ENCODE measurements at regions not wholly inside any gene's neighbourhood (a gene's known extent, or its start where the extent isn't known, plus 50 kb on each side); places are given as distances from the start of the nearest gene placed in this dataset.

DNA sequence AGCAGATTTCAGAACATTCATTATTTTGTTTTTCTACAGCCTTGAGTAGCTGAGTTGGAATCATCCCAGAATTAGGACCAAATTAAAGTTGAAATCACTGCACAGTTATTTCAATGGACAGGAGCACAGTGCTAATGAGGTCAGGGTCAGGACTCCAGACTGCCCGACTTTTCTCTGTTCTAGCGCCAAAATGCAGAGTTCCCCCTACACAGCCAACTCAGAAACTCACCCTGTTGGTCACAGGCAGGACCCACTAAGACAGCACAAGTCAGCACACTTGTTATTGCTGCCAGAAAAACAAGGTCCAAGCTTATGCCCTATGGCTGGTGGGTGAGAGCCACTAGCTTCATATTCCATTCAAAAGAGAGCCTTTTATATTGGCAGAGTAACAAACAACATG is 198.1 kb upstream of the KRR1 start:
- no peak overlapping the region for H3K27ac ChIP-seq

GRCh38 chr12:75708802-75709201 is 197.4 kb upstream of the KRR1 start:
- Histone ChIP-seq H3K4me1 (ENCODE audit: low read depth) (peaks cover 49% of the 10 kb centered on the region), H3K36me3 (no peaks in the 10 kb centered on the region), H3K27me3 (no peaks in the 10 kb centered on the region), H3K27ac (no peak overlapping the region), H3K9me3 (ENCODE audit: low read depth) (no peaks in the 10 kb centered on the region), H3K4me3 (no peak overlapping the region)
- no peak for DNase-seq (ENCODE audit: low read depth in 1 of 2, low spot score in 1 of 2)
- TF ChIP-seq CTCF (IDR thresholded peaks at IDR 0.05; ENCODE audit: low read depth, low read length) = no peak

More for the DNA sequence above, 198.1 kb upstream of the KRR1 start:
- no peak for TF ChIP-seq CTCF (IDR thresholded peaks at IDR 0.05; ENCODE audit: low read depth, low read length)
- no peak for DNase-seq (ENCODE audit: low read depth in 1 of 2, low spot score in 1 of 2)
- Histone ChIP-seq H3K4me1 (ENCODE audit: low read depth) (peaks cover 51% of the 10 kb centered on the region), H3K9me3 (ENCODE audit: low read depth) (no peaks in the 10 kb centered on the region), H3K27me3 (no peaks in the 10 kb centered on the region), H3K36me3 (no peaks in the 10 kb centered on the region), H3K4me3 (no peak overlapping the region)

DNA sequence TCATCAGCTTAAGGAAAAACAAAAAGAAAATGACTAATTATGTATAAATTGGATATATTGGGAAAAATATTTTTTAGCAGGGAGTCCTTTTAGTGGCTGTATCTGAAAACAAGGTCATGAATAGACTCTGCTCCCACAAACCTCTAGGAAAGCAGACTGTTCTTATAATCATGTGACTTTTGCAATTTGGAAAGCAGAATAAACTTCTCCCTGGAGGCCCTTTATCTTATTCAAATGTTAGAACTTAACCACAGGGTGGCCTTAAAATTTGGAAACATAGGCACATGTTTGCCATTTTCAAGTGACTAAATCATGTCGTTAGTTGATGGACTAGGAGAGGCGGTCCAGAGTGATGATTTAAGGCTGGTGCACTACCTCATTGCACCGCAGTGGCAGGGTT is 196.6 kb upstream of the KRR1 start:
- DNase-seq (ENCODE audit: low read depth in 1 of 2, low spot score in 1 of 2) = no peak
- Histone ChIP-seq H3K4me3 (no peak overlapping the region), H3K27ac (no peak overlapping the region), H3K36me3 (no peaks in the 10 kb centered on the region), H3K4me1 (ENCODE audit: low read depth) (peaks cover 48% of the 10 kb centered on the region), H3K27me3 (no peaks in the 10 kb centered on the region), H3K9me3 (ENCODE audit: low read depth) (no peaks in the 10 kb centered on the region)
- TF ChIP-seq CTCF (IDR thresholded peaks at IDR 0.05; ENCODE audit: low read depth, low read length) = no peak

- Histone ChIP-seq H3K36me3 (no peaks in the 10 kb centered on the region), H3K4me1 (ENCODE audit: low read depth) (peaks cover 39% of the 10 kb centered on the region), H3K27me3 (no peaks in the 10 kb centered on the region), H3K27ac (peak overlapping the region; percentile 92), H3K4me3 (no peak overlapping the region), H3K9me3 (ENCODE audit: low read depth) (no peaks in the 10 kb centered on the region)
- DNase-seq (ENCODE audit: low read depth in 1 of 2, low spot score in 1 of 2) = peak in 1 of 2 donors; percentile 85
- no peak for TF ChIP-seq CTCF (IDR thresholded peaks at IDR 0.05; ENCODE audit: low read depth, low read length)
Observed at GRCh38 chr12:75706786-75707605, 195.6 kb upstream of the KRR1 start.

DNA sequence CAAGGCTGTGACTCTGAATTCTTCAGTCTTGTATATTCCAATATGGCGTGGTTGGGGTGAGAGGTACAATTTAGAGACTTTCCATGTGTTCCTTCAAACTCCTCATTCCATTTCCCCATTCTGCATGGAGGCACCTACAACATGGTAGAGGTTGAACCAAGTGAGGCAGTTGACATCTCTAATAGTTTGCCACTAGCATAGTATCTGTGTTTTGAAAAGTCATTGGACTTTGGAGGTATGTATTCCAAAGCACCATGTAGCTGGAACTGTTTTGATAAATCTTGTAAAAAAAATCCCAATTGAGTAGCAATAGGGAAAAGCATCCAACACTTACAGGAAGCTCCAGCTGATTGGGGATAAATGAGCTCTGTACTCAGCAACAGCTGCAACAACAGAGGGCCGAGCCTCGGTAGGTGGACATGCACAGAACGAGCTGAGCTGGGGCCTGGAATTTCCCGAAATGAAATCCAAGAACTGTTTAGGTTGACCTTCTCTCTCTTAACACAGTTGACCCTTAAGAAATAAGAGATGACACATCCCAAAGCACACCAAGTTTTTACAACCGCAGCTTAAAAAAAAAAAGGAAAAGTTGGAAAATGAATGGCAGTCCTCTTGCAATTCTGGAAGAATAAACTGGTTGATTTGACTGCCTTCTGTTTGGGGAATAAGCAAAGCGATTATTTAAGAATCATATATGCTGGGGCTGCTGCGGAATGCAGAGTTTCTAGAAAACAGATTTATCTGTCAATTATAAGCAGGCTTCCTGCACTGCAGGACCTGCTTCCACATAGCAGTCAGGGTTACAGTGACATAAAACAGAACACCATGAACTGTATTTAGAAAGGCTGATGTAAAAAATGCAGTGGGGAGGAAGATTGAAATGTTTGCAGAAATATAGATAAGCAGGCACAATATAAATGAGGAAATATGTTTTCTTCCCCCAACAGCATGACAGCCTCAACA is 194.6 kb upstream of the KRR1 start:
- Histone ChIP-seq H3K4me1 (ENCODE audit: low read depth) (peaks cover 39% of the 10 kb centered on the region), H3K36me3 (no peaks in the 10 kb centered on the region), H3K27me3 (no peaks in the 10 kb centered on the region), H3K9me3 (ENCODE audit: low read depth) (no peaks in the 10 kb centered on the region), H3K27ac (peak overlapping the region; percentile 92), H3K4me3 (no peak overlapping the region)
- TF ChIP-seq CTCF (IDR thresholded peaks at IDR 0.05; ENCODE audit: low read depth, low read length) = no peak
- peak; percentile 75 to 97 for DNase-seq (ENCODE audit: low read depth in 1 of 2, low spot score in 1 of 2)
